ENCODE measurements at regions not wholly inside any gene's neighbourhood (a gene's known extent, or its start where the extent isn't known, plus 50 kb on each side); places are given as distances from the start of the nearest gene placed in this dataset.

DNA sequence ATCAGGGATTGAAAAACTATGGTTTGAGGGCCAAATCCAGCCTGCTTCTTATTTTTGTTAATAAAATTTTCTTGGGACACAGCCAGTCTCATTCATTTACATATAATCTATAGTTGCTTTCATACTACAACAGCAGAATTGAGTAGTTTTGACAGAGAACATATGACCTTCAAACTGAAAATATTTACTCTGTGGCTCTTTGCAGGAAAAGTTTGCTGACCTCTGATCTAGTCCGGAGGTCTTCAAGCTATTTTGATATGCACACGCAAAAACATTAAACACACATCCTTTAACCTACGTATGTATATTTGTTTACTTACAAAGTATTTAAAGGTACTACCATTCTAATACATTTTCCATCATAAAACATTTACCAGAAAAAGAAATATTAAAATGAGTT lies 76.5 kb upstream of the LARGE1 start:
- Histone ChIP-seq H3K9ac (no peak overlapping the region), H3F3A (ENCODE audit: insufficient read depth) (no peaks in the 10 kb centered on the region), H3K4me1 (ENCODE audit: insufficient read depth) (no peaks in the 10 kb centered on the region), H3K27me3 (replicated peaks; ENCODE audit: insufficient read depth) (no peaks in the 10 kb centered on the region), H3K4me3 (no peak overlapping the region), H2AFZ (no peak overlapping the region), H4K20me1 (ENCODE audit: insufficient read depth) (no peaks in the 10 kb centered on the region), H3K9me3 (ENCODE audit: low read depth) (no peaks in the 10 kb centered on the region), H3K36me3 (ENCODE audit: low read depth) (no peaks in the 10 kb centered on the region), H3K4me2 (ENCODE audit: unreplicated experiment) (no peak overlapping the region), H3K9me2 (ENCODE audit: insufficient read depth) (no peaks in the 10 kb centered on the region), H3K27ac (no peak overlapping the region), H3K79me2 (ENCODE audit: insufficient read depth) (no peaks in the 10 kb centered on the region)
- in situ Hi-C loops (cut with MboI) = no loop called here
- 55 to 59% methylated on average over 3 of the region's 3 CpGs for WGBS, 2 experiments (ENCODE audit: low coverage in 1 of 2, low lambda C conversion rate in 2 of 2, missing lambda C conversion rate in 2 of 2)
- no peak for DNase-seq
- TF ChIP-seq EZH2 (IDR thresholded peaks at IDR 0.05; ENCODE audit: insufficient read depth, poor library complexity, severe bottlenecking) (no peak), EZH2phosphoT487 (IDR thresholded peaks at IDR 0.05; ENCODE audit: insufficient read depth, low read depth) (no peak)

DNA sequence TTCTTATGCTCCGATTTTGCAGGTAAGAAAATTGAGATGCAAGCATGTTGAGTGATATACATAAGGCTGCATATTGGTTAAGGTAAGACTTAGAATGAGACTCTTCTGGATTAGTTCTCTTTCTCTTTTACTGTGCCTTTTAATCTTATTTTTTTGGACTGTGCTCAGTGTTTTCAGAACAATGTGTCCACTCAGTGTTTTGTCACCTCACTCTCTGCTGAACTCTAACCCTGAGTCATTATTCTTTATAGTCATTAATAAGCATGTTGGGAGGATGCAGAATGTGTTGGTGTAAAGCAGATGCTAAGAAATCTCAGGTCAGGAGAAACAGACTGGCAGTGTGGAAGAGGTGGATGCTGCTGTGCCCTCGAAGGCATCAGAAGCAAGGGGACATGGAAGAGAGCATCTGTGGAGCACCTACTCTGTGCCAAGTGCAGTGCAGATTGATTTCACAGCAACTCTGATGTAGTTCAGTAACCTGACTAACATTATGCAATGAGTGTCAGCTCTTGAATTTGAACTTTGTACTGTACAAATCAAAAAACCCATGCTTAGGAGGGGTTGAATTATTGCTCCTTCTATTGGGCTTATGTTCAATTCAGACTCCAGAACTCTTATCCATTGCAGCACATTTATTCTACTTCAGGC lies 80.7 kb upstream of the LARGE1 start:
- Histone ChIP-seq H3K36me3 (ENCODE audit: low read depth) (no peaks in the 10 kb centered on the region), H3F3A (ENCODE audit: insufficient read depth) (no peaks in the 10 kb centered on the region), H3K9me3 (ENCODE audit: low read depth) (no peaks in the 10 kb centered on the region), H3K4me1 (ENCODE audit: insufficient read depth) (no peaks in the 10 kb centered on the region), H3K27ac (no peak overlapping the region), H3K4me3 (no peak overlapping the region), H2AFZ (no peak overlapping the region), H3K27me3 (replicated peaks; ENCODE audit: insufficient read depth) (no peaks in the 10 kb centered on the region), H3K9ac (no peak overlapping the region), H3K4me2 (ENCODE audit: unreplicated experiment) (no peak overlapping the region), H3K9me2 (ENCODE audit: insufficient read depth) (no peaks in the 10 kb centered on the region), H4K20me1 (ENCODE audit: insufficient read depth) (no peaks in the 10 kb centered on the region), H3K79me2 (ENCODE audit: insufficient read depth) (no peaks in the 10 kb centered on the region)
- in situ Hi-C loops (cut with MboI) = no loop called here
- TF ChIP-seq EZH2phosphoT487 (IDR thresholded peaks at IDR 0.05; ENCODE audit: insufficient read depth, low read depth) (no peak), EZH2 (IDR thresholded peaks at IDR 0.05; ENCODE audit: insufficient read depth, poor library complexity, severe bottlenecking) (no peak)
- 0 to 2% methylated on average over 2 of the region's 2 CpGs for WGBS, 2 experiments (ENCODE audit: low coverage in 1 of 2, low lambda C conversion rate in 2 of 2, missing lambda C conversion rate in 2 of 2)
- no peak for DNase-seq

DNA sequence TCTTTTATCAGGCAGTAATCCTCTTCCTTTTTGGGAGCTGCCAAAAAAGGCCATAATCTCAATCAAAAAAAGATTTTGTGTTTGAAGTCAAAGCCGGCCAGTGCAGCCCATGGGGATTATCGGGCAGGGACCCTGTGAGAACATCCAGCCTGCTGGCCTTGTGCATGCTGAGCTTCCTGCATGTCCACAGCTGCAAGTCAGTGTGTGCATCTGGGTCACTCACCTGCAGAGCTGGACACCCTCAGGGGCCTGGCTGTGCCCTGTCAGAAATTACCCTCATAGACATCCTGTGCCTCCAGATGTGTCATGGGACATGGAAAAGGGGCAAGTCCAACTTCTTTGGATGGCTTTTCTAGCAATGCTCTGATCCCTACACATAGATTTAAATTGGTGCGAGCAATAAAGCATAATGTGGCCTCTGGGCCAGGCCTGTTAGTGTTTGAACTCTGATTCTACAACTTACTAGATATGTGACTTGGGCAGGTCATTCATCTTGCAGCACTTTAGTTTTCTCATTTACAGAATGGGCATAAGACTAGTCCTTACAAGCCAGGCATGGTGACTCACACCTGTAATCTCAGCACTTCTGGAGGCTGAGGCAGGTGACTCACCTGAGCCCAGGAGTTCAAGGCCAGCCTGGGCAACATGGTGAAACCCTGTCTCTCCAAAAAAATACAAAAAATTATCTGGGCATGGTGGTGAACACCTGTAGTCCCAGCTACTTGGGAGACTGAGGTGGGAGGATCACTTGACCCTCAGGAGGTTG lies 81.6 kb upstream of the LARGE1 start:
- Histone ChIP-seq H3K9ac (no peak overlapping the region), H3K27me3 (replicated peaks; ENCODE audit: insufficient read depth) (no peaks in the 10 kb centered on the region), H3K9me2 (ENCODE audit: insufficient read depth) (no peaks in the 10 kb centered on the region), H2AFZ (no peak overlapping the region), H3K4me2 (ENCODE audit: unreplicated experiment) (no peak overlapping the region), H3K4me3 (no peak overlapping the region), H3K27ac (no peak overlapping the region), H4K20me1 (ENCODE audit: insufficient read depth) (no peaks in the 10 kb centered on the region), H3K79me2 (ENCODE audit: insufficient read depth) (no peaks in the 10 kb centered on the region), H3K4me1 (ENCODE audit: insufficient read depth) (no peaks in the 10 kb centered on the region), H3K36me3 (ENCODE audit: low read depth) (no peaks in the 10 kb centered on the region), H3F3A (ENCODE audit: insufficient read depth) (no peaks in the 10 kb centered on the region), H3K9me3 (ENCODE audit: low read depth) (no peaks in the 10 kb centered on the region)
- DNase-seq = no peak
- no peak for TF ChIP-seq EZH2 (IDR thresholded peaks at IDR 0.05; ENCODE audit: insufficient read depth, poor library complexity, severe bottlenecking)
- TF ChIP-seq EZH2phosphoT487 (IDR thresholded peaks at IDR 0.05; ENCODE audit: insufficient read depth, low read depth) = no peak
- in situ Hi-C loops (cut with MboI) = no loop called here
- WGBS, 2 experiments (ENCODE audit: low coverage in 1 of 2, low lambda C conversion rate in 2 of 2, missing lambda C conversion rate in 2 of 2) = 18 to 27% methylated on average over 3 of the region's 3 CpGs

DNA sequence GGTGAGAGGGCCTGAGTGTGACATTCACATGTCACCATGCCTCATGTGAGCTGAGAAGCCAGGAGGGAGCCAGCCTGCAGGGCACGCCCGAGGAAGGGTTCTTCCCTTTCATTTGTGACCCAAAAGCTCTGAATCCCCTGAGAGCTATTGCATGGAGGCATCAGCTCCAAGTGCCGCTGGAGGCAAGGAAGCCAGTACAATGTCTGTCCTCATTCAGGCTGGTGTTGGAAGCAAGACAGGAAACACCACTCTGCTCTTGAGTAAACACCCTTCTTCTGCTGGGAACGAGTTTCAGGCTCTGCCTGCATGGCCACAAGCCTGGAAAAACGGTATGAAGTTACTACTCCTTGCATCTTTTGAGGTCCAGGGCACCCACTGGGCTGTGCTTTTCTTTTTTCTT lies 83.8 kb upstream of the LARGE1 start:
- Histone ChIP-seq H3K4me1 (ENCODE audit: insufficient read depth) (no peaks in the 10 kb centered on the region), H3K36me3 (ENCODE audit: low read depth) (no peaks in the 10 kb centered on the region), H3K79me2 (ENCODE audit: insufficient read depth) (no peaks in the 10 kb centered on the region), H3K9me2 (ENCODE audit: insufficient read depth) (no peaks in the 10 kb centered on the region), H2AFZ (no peak overlapping the region), H3K4me3 (no peak overlapping the region), H3K27me3 (replicated peaks; ENCODE audit: insufficient read depth) (no peaks in the 10 kb centered on the region), H3K9ac (no peak overlapping the region), H3F3A (ENCODE audit: insufficient read depth) (no peaks in the 10 kb centered on the region), H4K20me1 (ENCODE audit: insufficient read depth) (no peaks in the 10 kb centered on the region), H3K9me3 (ENCODE audit: low read depth) (no peaks in the 10 kb centered on the region), H3K27ac (no peak overlapping the region), H3K4me2 (ENCODE audit: unreplicated experiment) (no peak overlapping the region)
- no peak for DNase-seq
- WGBS, 2 experiments (ENCODE audit: low coverage in 1 of 2, low lambda C conversion rate in 2 of 2, missing lambda C conversion rate in 2 of 2) = 2 to 3% methylated on average over 5 of the region's 5 CpGs
- no peak for TF ChIP-seq EZH2 (IDR thresholded peaks at IDR 0.05; ENCODE audit: insufficient read depth, poor library complexity, severe bottlenecking)
- no peak for TF ChIP-seq EZH2phosphoT487 (IDR thresholded peaks at IDR 0.05; ENCODE audit: insufficient read depth, low read depth)
- in situ Hi-C loops (cut with MboI) = no loop called here

All from GM23248 (cell line).